Suprapubic skin (tissue), 4 donors: ENCODE measurements at regions not wholly inside any gene's neighbourhood (a gene's known extent, or its start where the extent isn't known, plus 50 kb on each side); places are given as distances from the start of the nearest gene placed in this dataset.
"Not testable (repeated sequence)": the region's sequence is repeated elsewhere in the genome, so short reads cannot be mapped to it uniquely, and the experiment has no call there.

Source experiments
- DNase-seq, 2 donors: peaks; one replicate each; pipeline ENCODE4 v3.0.0-alpha.2; 2019; ENCODE audit warnings: low spot score in 2 of 2
- H3K27ac ChIP-seq: fragments of 200-600 bp; sonication (generic); one replicate; pipeline ENCODE4 v1.5.1; 2019
- H3K27me3 ChIP-seq: fragments of 200-600 bp; sonication (generic); one replicate; pipeline ENCODE4 v1.5.1; 2019
- H3K36me3 ChIP-seq: fragments of 200-600 bp; sonication (generic); one replicate; pipeline ENCODE4 v1.5.1; 2019
- H3K4me1 ChIP-seq: fragments of 200-600 bp; sonication (generic); one replicate; pipeline ENCODE4 v1.5.1; 2019
- H3K4me3 ChIP-seq: fragments of 200-600 bp; sonication (generic); one replicate; pipeline ENCODE4 v1.5.1; 2019; ENCODE audit warnings: mild to moderate bottlenecking
- H3K9me3 ChIP-seq: fragments of 200-600 bp; sonication (generic); one replicate; pipeline ENCODE4 v1.5.1; 2019
- EP300 ChIP-seq: sonication (generic); formaldehyde crosslinking; IDR thresholded peaks from one replicate; pipeline ENCODE4 v1.6.1; 2017; ENCODE audit warnings: antibody characterized with exemption
- POLR2A ChIP-seq, 2 donors: fragments of 450-650 bp; IDR thresholded peaks; one replicate each; pipeline ENCODE4 v1.6.1; 2017; ENCODE audit warnings: antibody characterized with exemption in 2 of 2, mild to moderate bottlenecking in 2 of 2, moderate library complexity in 2 of 2
- POLR2AphosphoS5 ChIP-seq, 3 donors: sonication (generic); formaldehyde crosslinking; IDR thresholded peaks; one replicate each; pipeline ENCODE4 v1.6.1; 2017; ENCODE audit warnings: antibody characterized with exemption in 3 of 3
- whole genome bisulfite sequencing: methylation state at CpG from one replicate; pipeline ENCODE4 v1.1.5; 2018; 5-methylcytosine and 5-hydroxymethylcytosine counted together
- TF ChIP-seq, protein P1 (sequence below), 2 donors: fragments of 200-600 bp in 1 of 2; fragments of 450-650 bp in 1 of 2; sonication (generic) in 1 of 2; IDR thresholded peaks; one replicate each; pipeline ENCODE4 v1.5.1; 2016 to 2019; ENCODE audit warnings: antibody characterized with exemption in 2 of 2, mild to moderate bottlenecking in 1 of 2, moderate library complexity in 1 of 2

GRCh38 chr20:5401277-5401875, 84.6 kb upstream of the PROKR2 start:
- Histone ChIP-seq H3K9me3 (no peaks in the 10 kb centered on the region), H3K4me1 (no peaks in the 10 kb centered on the region)
- no peak for DNase-seq

GRCh38 chr20:5400164-5400762, 83.5 kb upstream of the PROKR2 start:
- no peak for TF ChIP-seq POLR2AphosphoS5 (IDR thresholded peaks at IDR 0.05)
- TF ChIP-seq EP300, result no peak
- TF ChIP-seq, protein P1, sequence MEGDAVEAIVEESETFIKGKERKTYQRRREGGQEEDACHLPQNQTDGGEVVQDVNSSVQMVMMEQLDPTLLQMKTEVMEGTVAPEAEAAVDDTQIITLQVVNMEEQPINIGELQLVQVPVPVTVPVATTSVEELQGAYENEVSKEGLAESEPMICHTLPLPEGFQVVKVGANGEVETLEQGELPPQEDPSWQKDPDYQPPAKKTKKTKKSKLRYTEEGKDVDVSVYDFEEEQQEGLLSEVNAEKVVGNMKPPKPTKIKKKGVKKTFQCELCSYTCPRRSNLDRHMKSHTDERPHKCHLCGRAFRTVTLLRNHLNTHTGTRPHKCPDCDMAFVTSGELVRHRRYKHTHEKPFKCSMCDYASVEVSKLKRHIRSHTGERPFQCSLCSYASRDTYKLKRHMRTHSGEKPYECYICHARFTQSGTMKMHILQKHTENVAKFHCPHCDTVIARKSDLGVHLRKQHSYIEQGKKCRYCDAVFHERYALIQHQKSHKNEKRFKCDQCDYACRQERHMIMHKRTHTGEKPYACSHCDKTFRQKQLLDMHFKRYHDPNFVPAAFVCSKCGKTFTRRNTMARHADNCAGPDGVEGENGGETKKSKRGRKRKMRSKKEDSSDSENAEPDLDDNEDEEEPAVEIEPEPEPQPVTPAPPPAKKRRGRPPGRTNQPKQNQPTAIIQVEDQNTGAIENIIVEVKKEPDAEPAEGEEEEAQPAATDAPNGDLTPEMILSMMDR (IDR thresholded peaks at IDR 0.05), result no peak
- TF ChIP-seq POLR2A (IDR thresholded peaks at IDR 0.05), result no peak
- Histone ChIP-seq H3K4me3 (no peak overlapping the region), H3K27ac (no peak overlapping the region), H3K4me1 (no peaks in the 10 kb centered on the region), H3K9me3 (no peaks in the 10 kb centered on the region), H3K27me3 (no peaks in the 10 kb centered on the region), H3K36me3 (no peaks in the 10 kb centered on the region)
- 32% methylated on average over 1 of the region's 1 CpG for WGBS
- DNase-seq, result no peak

More at GRCh38 chr20:5401277-5401875, 84.6 kb upstream of the PROKR2 start:
- no peaks in the 10 kb centered on the region for H3K27me3 ChIP-seq
- H3K27ac ChIP-seq, result no peak overlapping the region
- 81% methylated on average over 2 of the region's 2 CpGs for WGBS
- no peak overlapping the region for H3K4me3 ChIP-seq
- TF ChIP-seq POLR2AphosphoS5 (IDR thresholded peaks at IDR 0.05), result no peak
- no peak for TF ChIP-seq POLR2A (IDR thresholded peaks at IDR 0.05)
- no peak for TF ChIP-seq EP300
- H3K36me3 ChIP-seq, result no peaks in the 10 kb centered on the region

GRCh38 chr20:5397393-5397792, 80.6 kb upstream of the PROKR2 start:
- WGBS, result 67% methylated on average over 2 of the region's 2 CpGs
- no peak for TF ChIP-seq POLR2A (IDR thresholded peaks at IDR 0.05)
- no peak overlapping the region for H3K27ac ChIP-seq
- H3K9me3 ChIP-seq, result no peaks in the 10 kb centered on the region
- H3K27me3 ChIP-seq, result no peaks in the 10 kb centered on the region
- H3K36me3 ChIP-seq, result no peaks in the 10 kb centered on the region
- H3K4me3 ChIP-seq, result no peak overlapping the region
- DNase-seq, result no peak
- H3K4me1 ChIP-seq, result no peaks in the 10 kb centered on the region

DNA sequence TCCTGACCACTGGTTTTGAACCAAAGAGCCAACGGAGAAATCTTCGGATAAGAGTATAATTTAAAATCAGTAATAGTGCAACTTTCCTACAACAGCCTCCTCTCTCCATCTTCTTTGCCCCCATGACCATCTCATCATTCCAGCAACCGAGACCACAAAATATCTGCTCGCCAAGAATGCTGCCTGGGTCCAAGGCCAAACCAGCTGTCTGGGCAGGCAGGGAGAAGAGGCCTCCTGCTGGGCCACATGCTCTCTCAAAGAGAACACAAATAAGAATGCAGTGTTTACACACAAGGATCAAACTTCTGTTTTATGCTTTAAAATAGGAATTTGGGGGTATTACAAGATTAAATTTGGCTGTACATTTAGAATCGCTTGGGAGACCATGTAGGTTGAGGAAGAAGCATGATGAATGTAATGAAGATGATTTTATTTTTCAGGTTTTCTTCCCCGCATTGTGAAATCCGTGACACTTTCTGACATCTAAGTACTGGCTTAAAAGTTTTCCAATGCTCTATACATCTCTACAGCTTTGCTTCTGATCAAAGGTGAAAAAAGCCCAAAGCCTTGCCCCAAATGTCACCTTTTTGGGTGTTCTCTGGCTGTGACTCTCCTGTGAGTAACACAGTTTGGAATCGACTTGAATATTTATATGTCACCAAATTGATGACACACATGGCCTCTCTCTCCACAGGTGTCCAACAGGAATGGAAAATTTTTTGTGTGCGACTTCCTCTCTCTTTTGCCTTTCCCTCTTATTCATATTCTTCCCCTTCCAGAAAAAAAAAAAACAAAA, 79.4 kb upstream of the PROKR2 start:
- Histone ChIP-seq H3K36me3 (no peaks in the 10 kb centered on the region), H3K4me3 (no peak overlapping the region), H3K9me3 (no peaks in the 10 kb centered on the region), H3K4me1 (no peaks in the 10 kb centered on the region), H3K27ac (no peak overlapping the region), H3K27me3 (no peaks in the 10 kb centered on the region)
- TF ChIP-seq POLR2AphosphoS5 (IDR thresholded peaks at IDR 0.05), result no peak
- TF ChIP-seq EP300, result no peak
- TF ChIP-seq, protein P1 (IDR thresholded peaks at IDR 0.05), result no peak
- no peak for TF ChIP-seq POLR2A (IDR thresholded peaks at IDR 0.05)
- no peak for DNase-seq
- WGBS, result 70% methylated on average over 9 of the region's 9 CpGs

GRCh38 chr20:5393218-5393870, 76.6 kb upstream of the PROKR2 start:
- WGBS, result 54% methylated on average over 3 of the region's 3 CpGs
- no peaks in the 10 kb centered on the region for H3K4me1 ChIP-seq
- H3K27me3 ChIP-seq, result no peaks in the 10 kb centered on the region
- no peaks in the 10 kb centered on the region for H3K9me3 ChIP-seq
- no peak for DNase-seq
- H3K27ac ChIP-seq, result no peak overlapping the region
- TF ChIP-seq POLR2AphosphoS5 (IDR thresholded peaks at IDR 0.05) (no peak), POLR2A (IDR thresholded peaks at IDR 0.05) (no peak), EP300 (no peak)
- TF ChIP-seq, protein P1 (IDR thresholded peaks at IDR 0.05), result no peak
- no peaks in the 10 kb centered on the region for H3K36me3 ChIP-seq
- H3K4me3 ChIP-seq, result no peak overlapping the region

- no peaks in the 10 kb centered on the region for H3K4me1 ChIP-seq
- no peak for DNase-seq
- no peak overlapping the region for H3K4me3 ChIP-seq
- TF ChIP-seq EP300 (no peak), POLR2A (IDR thresholded peaks at IDR 0.05) (no peak), POLR2AphosphoS5 (IDR thresholded peaks at IDR 0.05) (no peak)
- TF ChIP-seq, protein P1 (IDR thresholded peaks at IDR 0.05), result no peak
- no peak overlapping the region for H3K27ac ChIP-seq
- 15% methylated on average over 3 of the region's 3 CpGs for WGBS
- no peaks in the 10 kb centered on the region for H3K27me3 ChIP-seq
- no peaks in the 10 kb centered on the region for H3K9me3 ChIP-seq
- H3K36me3 ChIP-seq, result no peaks in the 10 kb centered on the region
These were observed 74.0 kb upstream of the PROKR2 start for GRCh38 chr20:5390720-5391119.

DNA sequence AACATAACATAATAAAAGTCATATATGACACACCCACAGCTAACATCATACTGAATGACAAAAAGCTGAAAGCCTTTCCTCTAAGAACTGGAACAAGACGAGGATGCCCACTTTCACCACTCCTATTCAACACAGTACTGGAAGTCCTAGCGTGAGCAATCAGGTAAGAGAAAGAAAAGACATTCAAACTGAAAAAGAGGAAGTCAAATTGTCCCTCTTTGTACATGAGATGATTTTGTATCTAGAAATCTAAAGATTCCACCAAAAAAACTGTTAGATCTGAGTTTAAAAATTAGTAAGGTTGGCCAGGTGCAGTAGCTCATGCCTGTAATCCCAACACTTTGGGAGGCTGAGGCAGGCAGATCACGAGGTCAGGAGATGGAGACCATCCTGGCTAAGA, 70.1 kb upstream of the PROKR2 start:
- not testable (repeated sequence) for DNase-seq, H3K27me3 ChIP-seq, H3K27ac ChIP-seq, H3K36me3 ChIP-seq, H3K4me1 ChIP-seq, H3K9me3 ChIP-seq, H3K4me3 ChIP-seq
- 72% methylated on average over 3 of the region's 3 CpGs for WGBS

DNA sequence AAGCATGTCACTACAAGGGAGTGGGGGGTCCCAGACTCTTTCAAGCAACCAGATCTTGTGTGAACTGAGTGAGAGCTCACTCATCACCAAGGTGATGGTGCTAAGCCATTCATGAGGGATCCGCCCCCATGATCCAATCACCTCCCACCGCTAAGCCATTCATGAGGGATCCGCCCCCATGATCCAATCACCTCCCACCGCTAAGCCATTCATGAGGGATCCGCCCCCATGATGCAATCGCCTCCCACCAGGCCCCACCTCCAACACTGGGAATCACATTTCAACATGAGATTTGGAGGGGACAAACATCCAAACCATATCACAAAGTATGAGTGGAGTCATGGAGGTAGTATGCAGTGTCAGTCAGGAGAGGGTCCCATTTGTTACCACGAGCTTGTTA, 64.8 kb upstream of the PROKR2 start:
- DNase-seq, result not testable (repeated sequence)

More for the DNA sequence above, 64.8 kb upstream of the PROKR2 start:
- not testable (repeated sequence) for H3K4me1 ChIP-seq, H3K4me3 ChIP-seq, H3K27ac ChIP-seq, H3K9me3 ChIP-seq, H3K27me3 ChIP-seq, H3K36me3 ChIP-seq
- 93% methylated on average over 7 of the region's 7 CpGs for WGBS
